IMR-90 (cell line): ENCODE measurements at regions not wholly inside any gene's neighbourhood (a gene's known extent, or its start where the extent isn't known, plus 50 kb on each side); places are given as distances from the start of the nearest gene placed in this dataset.

Experiments
- ATAC-seq: fragments of 200-7000 bp; cut with Tn5 transposase; 2 replicates; pipeline ENCODE4 v1.9.1; 2020; ENCODE audit warnings: low read depth, mild to moderate bottlenecking, moderate library complexity
- BruUV-seq: library from RNA; stranded (reverse); fragments of 400-500 nt; replicated peaks from 2 replicates; lab custom pipeline; 2021; lab: Mats Ljungman, UMichigan
- CTCF ChIA-PET: fragments of 300-600 bp; formaldehyde crosslinking; extraction: SDS; loops from one replicate; lab custom pipeline; 2021; ENCODE audit warnings: antibody characterized with exemption; lab: Yijun Ruan, JAX
- POLR2A ChIA-PET: fragments of 300-600 bp; sonication (Branson Sonifier 250); formaldehyde crosslinking; loops from one replicate; lab custom pipeline; 2022; ENCODE audit warnings: antibody characterized with exemption; ENCODE audit not compliant: unreplicated experiment; lab: Charles Lee
- DNase-seq: peaks from one replicate; pipeline ENCODE4 v3.0.0; 2013
- H2AFZ ChIP-seq: replicated peaks from 2 replicates; pipeline ENCODE3; 2013; ENCODE audit warnings: low read length, mild to moderate bottlenecking; ENCODE audit not compliant: poor library complexity
- H2AK5ac ChIP-seq: 2 replicates; pipeline ENCODE4 v1.6.1; 2013; ENCODE audit warnings: low read depth, low read length, inconsistent platforms
- H2AK9ac ChIP-seq: replicated peaks from 2 replicates; pipeline ENCODE3; 2013; ENCODE audit warnings: mild to moderate bottlenecking, low read depth, low read length, moderate library complexity; ENCODE audit not compliant: poor library complexity
- H2BK120ac ChIP-seq: 2 replicates; pipeline ENCODE4 v1.6.1; 2013; ENCODE audit warnings: low read depth, low read length, inconsistent platforms
- H2BK15ac ChIP-seq: 3 replicates; pipeline ENCODE4 v1.6.1; 2013; ENCODE audit warnings: low read depth, low read length, inconsistent platforms
- H2BK20ac ChIP-seq: 2 replicates; pipeline ENCODE4 v1.6.1; 2013; ENCODE audit warnings: low read depth, mild to moderate bottlenecking, inconsistent platforms, low read length, moderate library complexity
- H2BK5ac ChIP-seq: 2 replicates; pipeline ENCODE4 v1.6.1; 2013; ENCODE audit warnings: mild to moderate bottlenecking, low read depth, low read length, inconsistent platforms; ENCODE audit not compliant: poor library complexity, severe bottlenecking
- H3K14ac ChIP-seq: replicated peaks from 2 replicates; pipeline ENCODE4 v1.6.1; 2013; ENCODE audit warnings: low read depth, low read length, inconsistent platforms
- H3K18ac ChIP-seq: 2 replicates; pipeline ENCODE4 v1.6.1; 2013; ENCODE audit warnings: low read depth, low read length, control low read depth
- H3K23ac ChIP-seq: 2 replicates; pipeline ENCODE4 v1.6.1; 2013; ENCODE audit warnings: low read depth, low read length, inconsistent platforms
- H3K27ac ChIP-seq: 2 replicates; pipeline ENCODE4 v1.5.1; 2013; ENCODE audit warnings: mild to moderate bottlenecking, control low read depth, low read length; ENCODE audit not compliant: insufficient read depth
- H3K27me3 ChIP-seq: 2 replicates; pipeline ENCODE4 v1.6.1; 2013; ENCODE audit warnings: low read length; ENCODE audit not compliant: control insufficient read depth, insufficient read depth
- H3K36me3 ChIP-seq: 2 replicates; pipeline ENCODE4 v1.6.1; 2013; ENCODE audit warnings: low read length, mixed read lengths; ENCODE audit not compliant: control insufficient read depth, insufficient read depth
- H3K4ac ChIP-seq: 2 replicates; pipeline ENCODE4 v1.6.1; 2013; ENCODE audit warnings: low read depth, low read length, inconsistent platforms
- H3K4me1 ChIP-seq: 2 replicates; pipeline ENCODE4 v1.6.1; 2013; ENCODE audit warnings: low read length, mixed read lengths; ENCODE audit not compliant: control insufficient read depth, insufficient read depth
- H3K4me2 ChIP-seq: 2 replicates; pipeline ENCODE4 v1.6.1; 2013; ENCODE audit warnings: low read depth, mild to moderate bottlenecking, control low read depth, low read length, moderate library complexity
- H3K4me3 ChIP-seq: 2 replicates; pipeline ENCODE4 v1.5.1; 2013; ENCODE audit warnings: low read depth, mild to moderate bottlenecking, control low read depth, low read length, moderate library complexity; ENCODE audit not compliant: insufficient read depth
- H3K56ac ChIP-seq: 2 replicates; pipeline ENCODE4 v1.6.1; 2013; ENCODE audit warnings: low read length, inconsistent platforms; ENCODE audit not compliant: insufficient read depth; ENCODE audit errors: extremely low read depth
- H3K79me1 ChIP-seq, 2 experiments: 2 replicates each; pipeline ENCODE4 v1.6.1; 2013; ENCODE audit warnings: low read length in 2 of 2, inconsistent platforms in 1 of 2, low read depth in 1 of 2
- H3K9ac ChIP-seq: 2 replicates; pipeline ENCODE4 v1.6.1; 2013; ENCODE audit warnings: low read depth, low read length, control low read depth
- H3K9me1 ChIP-seq: 2 replicates; pipeline ENCODE4 v1.6.1; 2013; ENCODE audit warnings: low read length, inconsistent platforms; ENCODE audit not compliant: insufficient read depth
- H3K9me3 ChIP-seq: 2 replicates; pipeline ENCODE4 v1.6.1; 2013; ENCODE audit warnings: low read length; ENCODE audit not compliant: control insufficient read depth, insufficient read depth
- H4K20me1 ChIP-seq: 2 replicates; pipeline ENCODE4 v1.6.1; 2013; ENCODE audit warnings: low read length, inconsistent platforms; ENCODE audit not compliant: insufficient read depth
- H4K5ac ChIP-seq: 2 replicates; pipeline ENCODE4 v1.6.1; 2013; ENCODE audit warnings: mild to moderate bottlenecking, low read depth, low read length, control low read depth
- H4K8ac ChIP-seq, 2 experiments: 2 replicates each; pipeline ENCODE4 v1.6.1; 2013; ENCODE audit warnings: low read depth in 2 of 2, low read length in 2 of 2, control low read depth in 1 of 2, inconsistent platforms in 1 of 2
- H4K91ac ChIP-seq: 2 replicates; pipeline ENCODE4 v1.6.1; 2013; ENCODE audit warnings: low read depth, low read length, inconsistent platforms; ENCODE audit not compliant: insufficient read depth
- CEBPB ChIP-seq: IDR thresholded peaks from 2 replicates; pipeline ENCODE4 v1.6.1; 2012; ENCODE audit warnings: low read depth, low read length, improper control_type of control experiment
- CHD1 ChIP-seq: IDR thresholded peaks from 2 replicates; pipeline ENCODE4 v1.6.1; 2012; ENCODE audit warnings: low read depth, low read length, improper control_type of control experiment
- MAFK ChIP-seq: IDR thresholded peaks from 2 replicates; pipeline ENCODE4 v1.6.1; 2012; ENCODE audit warnings: low read depth, low read length, improper control_type of control experiment
- MAZ ChIP-seq: IDR thresholded peaks from 2 replicates; pipeline ENCODE4 v1.6.1; 2012; ENCODE audit warnings: low read depth, mild to moderate bottlenecking, low read length, improper control_type of control experiment, moderate library complexity, borderline replicate concordance
- MXI1 ChIP-seq: IDR thresholded peaks from 2 replicates; pipeline ENCODE4 v1.6.1; 2012; ENCODE audit warnings: low read depth, mild to moderate bottlenecking, low read length, moderate library complexity, borderline replicate concordance
- NFE2L2 ChIP-seq: fragments of 150-350 bp; IDR thresholded peaks from 2 replicates; pipeline ENCODE4 v1.6.1; 2016; ENCODE audit warnings: low read depth, mild to moderate bottlenecking, low read length
- RCOR1 ChIP-seq: IDR thresholded peaks from 2 replicates; pipeline ENCODE4 v1.6.1; 2012; ENCODE audit warnings: mild to moderate bottlenecking, low read length, improper control_type of control experiment; ENCODE audit not compliant: insufficient replicate concordance
- SMC3 ChIP-seq: fragments of 150-350 bp; IDR thresholded peaks from 2 replicates; pipeline ENCODE4 v1.6.1; 2016; ENCODE audit warnings: low read depth, mild to moderate bottlenecking, antibody characterized with exemption, low read length, moderate library complexity
- USF2 ChIP-seq: fragments of 150-350 bp; IDR thresholded peaks from 2 replicates; pipeline ENCODE4 v1.6.1; 2017; ENCODE audit warnings: mild to moderate bottlenecking, antibody characterized with exemption, low read length, low read depth
- WGBS, 2 experiments: methylation state at CpG; one replicate each; pipeline versions ENCODE4 v1.1.5 to v1.1.7; 2013; ENCODE audit warnings: missing lambda C conversion rate in 2 of 2; ENCODE audit not compliant: insufficient read length in 1 of 2; ENCODE audit errors: extremely low coverage in 2 of 2; 5-methylcytosine and 5-hydroxymethylcytosine counted together
- dilution Hi-C: fragments of 300-500 bp; cut with HindIII; formaldehyde crosslinking; loops from one replicate; pipeline ENCODE4 v1.14.3; 2018; ENCODE audit warnings: low sequenced_read_pairs; ENCODE audit not compliant: unreplicated experiment
- in situ Hi-C: fragments of 300-500 bp; cut with MboI; formaldehyde crosslinking; loops from 3 replicates; pipeline ENCODE4 v1.14.3; 2019; ENCODE audit warnings: low sequenced_read_pairs, inconsistent platforms, mixed read lengths
- intact Hi-C: fragments of 100-400 bp; cut with micrococcal nuclease; formaldehyde crosslinking; loops from 2 replicates; pipeline ENCODE4 v1.10.0; 2022
- TF ChIP-seq, protein P1 (sequence below): fragments of 150-350 bp; IDR thresholded peaks from 2 replicates; pipeline ENCODE4 v1.6.1; 2016; ENCODE audit warnings: low read depth, mild to moderate bottlenecking, low read length, moderate library complexity, borderline replicate concordance
- TF ChIP-seq, protein P2 (sequence below): conservative IDR thresholded peaks from 2 replicates; pipeline ENCODE4 v1.5.1; 2012; ENCODE audit warnings: mild to moderate bottlenecking, low read depth, low read length, improper control_type of control experiment

DNA sequence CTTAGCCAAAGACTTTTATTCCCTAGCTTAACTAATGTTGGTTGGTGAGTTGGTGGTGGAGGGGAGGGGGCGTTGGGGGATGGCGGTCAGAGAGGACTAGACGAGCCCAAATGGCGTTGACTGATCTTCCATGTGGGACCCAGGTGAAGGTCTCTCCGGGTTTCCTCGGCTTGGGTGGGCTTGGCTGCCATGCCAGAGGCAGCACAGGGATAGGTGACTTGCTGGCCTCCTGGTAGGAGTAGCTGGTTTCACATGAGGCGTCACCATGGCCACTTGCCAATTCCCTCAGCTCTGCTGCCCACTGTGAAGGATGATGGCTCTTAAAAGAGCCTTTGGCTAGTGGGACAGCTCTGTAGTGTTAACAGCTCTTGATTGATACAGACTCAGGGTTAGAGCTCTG, 1337.0 kb upstream of the FAM98A start:
- Histone ChIP-seq H2BK120ac (no peak overlapping the region), H2AK9ac (no peak overlapping the region), H4K91ac (no peak overlapping the region), H3K9me1 (no peaks in the 10 kb centered on the region), H3K27ac (no peak overlapping the region), H2BK15ac (no peak overlapping the region), H4K20me1 (no peaks in the 10 kb centered on the region), H3K4me1 (no peaks in the 10 kb centered on the region), H3K18ac (no peak overlapping the region), H3K4me2 (no peak overlapping the region), H3K4me3 (no peak overlapping the region), H4K8ac (no peak overlapping the region), H3K27me3 (no peaks in the 10 kb centered on the region), H4K5ac (no peak overlapping the region), H3K79me1 (no peaks in the 10 kb centered on the region), H2AFZ (no peak overlapping the region), H3K4ac (no peak overlapping the region), H3K9me3 (peaks cover 13% of the 10 kb centered on the region), H3K36me3 (no peaks in the 10 kb centered on the region), H3K56ac (no peak overlapping the region), H2BK20ac (no peak overlapping the region), H3K9ac (no peak overlapping the region), H2BK5ac (no peak overlapping the region), H3K14ac (no peak overlapping the region), H3K23ac (no peak overlapping the region), H2AK5ac (no peak overlapping the region)
- DNase-seq (no peak), ATAC-seq (no peak)
- ChIA-PET CTCF (interaction anchor here (0.6 kb wide), 1 partner anchor 640 kb away, joined by 4 read pairs; no protein-coding TSS in a partner anchor), POLR2A (no interaction called here)
- dilution Hi-C loops (no loop called here), intact Hi-C loops (no loop called here), in situ Hi-C loops (no loop called here)
- no TSS peak for BruUV-seq
- no CpG with 5 or more reads among the region's 7 CpGs for WGBS, 2 experiments
- TF ChIP-seq MXI1 = no peak
- no peak for TF ChIP-seq CHD1
- TF ChIP-seq USF2 = no peak
- no peak for TF ChIP-seq NFE2L2
- TF ChIP-seq, protein P1, sequence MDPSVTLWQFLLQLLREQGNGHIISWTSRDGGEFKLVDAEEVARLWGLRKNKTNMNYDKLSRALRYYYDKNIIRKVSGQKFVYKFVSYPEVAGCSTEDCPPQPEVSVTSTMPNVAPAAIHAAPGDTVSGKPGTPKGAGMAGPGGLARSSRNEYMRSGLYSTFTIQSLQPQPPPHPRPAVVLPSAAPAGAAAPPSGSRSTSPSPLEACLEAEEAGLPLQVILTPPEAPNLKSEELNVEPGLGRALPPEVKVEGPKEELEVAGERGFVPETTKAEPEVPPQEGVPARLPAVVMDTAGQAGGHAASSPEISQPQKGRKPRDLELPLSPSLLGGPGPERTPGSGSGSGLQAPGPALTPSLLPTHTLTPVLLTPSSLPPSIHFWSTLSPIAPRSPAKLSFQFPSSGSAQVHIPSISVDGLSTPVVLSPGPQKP = no peak
- no peak for TF ChIP-seq SMC3
- TF ChIP-seq MAFK = no peak
- no peak for TF ChIP-seq MAZ
- TF ChIP-seq CEBPB = no peak
- no peak for TF ChIP-seq RCOR1
- TF ChIP-seq, protein P2, sequence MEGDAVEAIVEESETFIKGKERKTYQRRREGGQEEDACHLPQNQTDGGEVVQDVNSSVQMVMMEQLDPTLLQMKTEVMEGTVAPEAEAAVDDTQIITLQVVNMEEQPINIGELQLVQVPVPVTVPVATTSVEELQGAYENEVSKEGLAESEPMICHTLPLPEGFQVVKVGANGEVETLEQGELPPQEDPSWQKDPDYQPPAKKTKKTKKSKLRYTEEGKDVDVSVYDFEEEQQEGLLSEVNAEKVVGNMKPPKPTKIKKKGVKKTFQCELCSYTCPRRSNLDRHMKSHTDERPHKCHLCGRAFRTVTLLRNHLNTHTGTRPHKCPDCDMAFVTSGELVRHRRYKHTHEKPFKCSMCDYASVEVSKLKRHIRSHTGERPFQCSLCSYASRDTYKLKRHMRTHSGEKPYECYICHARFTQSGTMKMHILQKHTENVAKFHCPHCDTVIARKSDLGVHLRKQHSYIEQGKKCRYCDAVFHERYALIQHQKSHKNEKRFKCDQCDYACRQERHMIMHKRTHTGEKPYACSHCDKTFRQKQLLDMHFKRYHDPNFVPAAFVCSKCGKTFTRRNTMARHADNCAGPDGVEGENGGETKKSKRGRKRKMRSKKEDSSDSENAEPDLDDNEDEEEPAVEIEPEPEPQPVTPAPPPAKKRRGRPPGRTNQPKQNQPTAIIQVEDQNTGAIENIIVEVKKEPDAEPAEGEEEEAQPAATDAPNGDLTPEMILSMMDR = no peak
